GM20000 (cell line): ENCODE measurements at regions not wholly inside any gene's neighbourhood (a gene's known extent, or its start where the extent isn't known, plus 50 kb on each side); places are given as distances from the start of the nearest gene placed in this dataset.

ENCODE experiments used
- DNase-seq: peaks from one replicate; pipeline ENCODE4 v3.0.0; 2012; ENCODE audit warnings: low spot score
- CTCF ChIP-seq: IDR thresholded peaks from 2 replicates; pipeline ENCODE4 v1.5.1; 2012; ENCODE audit warnings: mild to moderate bottlenecking, control low read depth; ENCODE audit errors: extremely low read depth, missing control alignments

- DNase-seq: no peak
- TF ChIP-seq CTCF: no peak
These were observed 222.7 kb downstream of the C16orf95 start for GRCh38 chr16:87094556-87094865.

- DNase-seq: no peak
- no peak for TF ChIP-seq CTCF
These were observed 221.9 kb downstream of the C16orf95 start for GRCh38 chr16:87095271-87095670.

- no peak for TF ChIP-seq CTCF
- DNase-seq: no peak
These were observed 220.4 kb downstream of the C16orf95 start for GRCh38 chr16:87096746-87097333.

GRCh38 chr16:87098361-87098760 lies 218.8 kb downstream of the C16orf95 start:
- DNase-seq: no peak
- TF ChIP-seq CTCF: no peak

GRCh38 chr16:87098976-87099720 lies 218.0 kb downstream of the C16orf95 start:
- TF ChIP-seq CTCF: no peak
- no peak for DNase-seq

GRCh38 chr16:87100306-87101058 lies 216.7 kb downstream of the C16orf95 start:
- TF ChIP-seq CTCF: no peak
- DNase-seq: no peak

GRCh38 chr16:87101903-87102302 lies 215.3 kb downstream of the C16orf95 start:
- no peak for DNase-seq
- TF ChIP-seq CTCF: no peak
